ENCODE measurements at regions not wholly inside any gene's neighbourhood (a gene's known extent, or its start where the extent isn't known, plus 50 kb on each side); places are given as distances from the start of the nearest gene placed in this dataset.

GRCh38 chr7:16189026-16189715, 232.2 kb downstream of the CRPPA start:
- intact Hi-C loops (cut with micrococcal nuclease) (no loop called here), dilution Hi-C loops (cut with HindIII; ENCODE audit: low sequenced_read_pairs, unreplicated experiment) (no loop called here), in situ Hi-C loops (cut with MboI; ENCODE audit: low sequenced_read_pairs) (no loop called here)
- DNase-seq = peak; percentile 2
- BruUV-seq (replicated peaks) = no TSS peak
- Histone ChIP-seq H3K14ac (replicated peaks; ENCODE audit: low read depth, low read length) (no peak overlapping the region), H4K5ac (ENCODE audit: low read depth, low read length) (no peak overlapping the region), H3K79me1 (ENCODE audit: low read depth in 1 of 2, low read length in 2 of 2) (no peaks in the 10 kb centered on the region), H3K27ac (ENCODE audit: insufficient read depth, low read length) (no peak overlapping the region), H2AK5ac (ENCODE audit: low read depth, low read length) (no peak overlapping the region), H2BK5ac (ENCODE audit: low read depth, low read length, poor library complexity, severe bottlenecking) (no peak overlapping the region), H3K56ac (ENCODE audit: extremely low read depth, insufficient read depth, low read length) (no peak overlapping the region), H3K4ac (ENCODE audit: low read depth, low read length) (no peak overlapping the region), H3K4me3 (ENCODE audit: insufficient read depth, low read depth, low read length) (no peak overlapping the region), H4K8ac (ENCODE audit: low read depth in 2 of 2, low read length in 2 of 2) (no peak overlapping the region), H4K91ac (ENCODE audit: insufficient read depth, low read depth, low read length) (no peak overlapping the region), H2BK120ac (ENCODE audit: low read depth, low read length) (no peak overlapping the region), H2BK15ac (ENCODE audit: low read depth, low read length) (no peak overlapping the region), H3K18ac (ENCODE audit: low read depth, low read length) (no peak overlapping the region), H3K36me3 (ENCODE audit: control insufficient read depth, insufficient read depth, low read length) (no peaks in the 10 kb centered on the region), H3K9ac (ENCODE audit: low read depth, low read length) (no peak overlapping the region), H3K4me1 (ENCODE audit: control insufficient read depth, insufficient read depth, low read length) (no peaks in the 10 kb centered on the region), H2BK20ac (ENCODE audit: low read depth, low read length) (no peak overlapping the region), H2AK9ac (replicated peaks; ENCODE audit: low read depth, low read length, poor library complexity) (no peak overlapping the region), H3K9me1 (ENCODE audit: insufficient read depth, low read length) (no peaks in the 10 kb centered on the region), H3K9me3 (ENCODE audit: control insufficient read depth, insufficient read depth, low read length) (no peaks in the 10 kb centered on the region), H4K20me1 (ENCODE audit: insufficient read depth, low read length) (no peaks in the 10 kb centered on the region), H3K23ac (ENCODE audit: low read depth, low read length) (no peak overlapping the region), H3K27me3 (ENCODE audit: control insufficient read depth, insufficient read depth, low read length) (no peaks in the 10 kb centered on the region), H3K4me2 (ENCODE audit: low read depth, low read length) (no peak overlapping the region), H2AFZ (replicated peaks; ENCODE audit: low read length, poor library complexity) (no peak overlapping the region)
- no CpG with 5 or more reads among the region's 2 CpGs for WGBS, 2 experiments (ENCODE audit: extremely low coverage in 2 of 2, insufficient read length in 1 of 2)
- POLR2A ChIA-PET (ENCODE audit: unreplicated experiment) = no interaction called here
- ATAC-seq (ENCODE audit: low read depth) = no peak
- TF ChIP-seq USF2 (IDR thresholded peaks at IDR 0.05; ENCODE audit: low read depth, low read length) (no peak), MXI1 (IDR thresholded peaks at IDR 0.05; ENCODE audit: borderline replicate concordance, low read depth, low read length) (no peak), CEBPB (IDR thresholded peaks at IDR 0.05; ENCODE audit: low read depth, low read length) (no peak), MAFK (IDR thresholded peaks at IDR 0.05; ENCODE audit: low read depth, low read length) (no peak), RFX5 (IDR thresholded peaks at IDR 0.05; ENCODE audit: low read depth, low read length) (no peak), CTCF (conservative IDR thresholded peaks at IDR 0.05; ENCODE audit: low read depth, low read length) (no peak), RCOR1 (IDR thresholded peaks at IDR 0.05; ENCODE audit: insufficient replicate concordance, low read length) (no peak), FOS (IDR thresholded peaks at IDR 0.05; ENCODE audit: low read depth, low read length) (no peak), POLR2A (IDR thresholded peaks at IDR 0.05; ENCODE audit: low read depth, low read length) (no peak), RAD21 (IDR thresholded peaks at IDR 0.05; ENCODE audit: low read length) (no peak), CHD1 (IDR thresholded peaks at IDR 0.05; ENCODE audit: low read depth, low read length) (no peak), ELK1 (IDR thresholded peaks at IDR 0.05; ENCODE audit: borderline replicate concordance, low read depth, low read length) (no peak), MAZ (IDR thresholded peaks at IDR 0.05; ENCODE audit: borderline replicate concordance, low read depth, low read length) (no peak), NFE2L2 (IDR thresholded peaks at IDR 0.05; ENCODE audit: low read depth, low read length) (no peak), SMC3 (IDR thresholded peaks at IDR 0.05; ENCODE audit: low read depth, low read length) (no peak), BHLHE40 (IDR thresholded peaks at IDR 0.05; ENCODE audit: low read depth, low read length) (no peak)
- CTCF ChIA-PET = no interaction called here
